HK-2 (cell line): ENCODE measurements at regions not wholly inside any gene's neighbourhood (a gene's known extent, or its start where the extent isn't known, plus 50 kb on each side); places are given as distances from the start of the nearest gene placed in this dataset.

Experiments
- DNase-seq: peaks from one replicate; pipeline ENCODE4 v3.0.0-alpha.2; 2018; ENCODE audit not compliant: unreplicated experiment

DNA sequence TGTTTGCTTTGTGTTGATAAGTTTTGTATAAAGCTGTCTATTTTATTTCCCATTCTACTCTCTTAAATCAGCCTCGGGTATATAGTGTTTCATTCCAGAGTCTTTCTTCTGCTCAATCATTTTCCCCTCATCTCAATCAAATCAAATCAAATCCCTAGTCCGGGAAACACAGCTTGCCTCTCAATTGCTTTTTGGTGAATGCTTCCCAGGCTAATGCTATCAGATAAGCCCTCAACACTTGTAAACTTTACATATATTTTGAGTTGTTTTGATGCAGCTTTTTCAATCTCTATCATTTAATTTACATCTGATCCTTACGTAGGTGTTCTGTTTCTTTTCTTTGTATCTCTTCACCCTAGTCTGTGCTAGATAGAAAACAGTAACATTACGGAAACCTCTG, 416.7 kb upstream of the PDE3A start:
- no peak for DNase-seq

DNA sequence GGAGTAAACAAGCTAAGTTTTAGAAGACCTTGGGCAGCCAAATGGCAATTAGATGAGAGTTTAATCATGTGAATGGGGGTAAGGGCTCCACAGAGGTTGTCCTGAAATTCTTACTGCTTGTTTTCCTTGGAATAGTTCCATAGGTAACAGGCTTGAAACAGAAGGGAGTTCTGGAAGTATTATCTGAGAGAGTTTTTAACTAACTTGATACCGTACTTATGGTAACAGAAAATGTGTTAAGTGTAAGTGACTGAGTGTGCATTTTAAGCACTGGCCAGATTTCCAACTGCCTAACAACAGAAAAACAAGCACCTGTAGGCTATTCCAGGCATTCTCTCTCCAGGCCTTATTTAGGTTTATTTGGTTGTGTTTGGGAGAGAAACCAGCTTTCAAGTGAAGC, 414.6 kb upstream of the PDE3A start:
- DNase-seq, result no peak

DNA sequence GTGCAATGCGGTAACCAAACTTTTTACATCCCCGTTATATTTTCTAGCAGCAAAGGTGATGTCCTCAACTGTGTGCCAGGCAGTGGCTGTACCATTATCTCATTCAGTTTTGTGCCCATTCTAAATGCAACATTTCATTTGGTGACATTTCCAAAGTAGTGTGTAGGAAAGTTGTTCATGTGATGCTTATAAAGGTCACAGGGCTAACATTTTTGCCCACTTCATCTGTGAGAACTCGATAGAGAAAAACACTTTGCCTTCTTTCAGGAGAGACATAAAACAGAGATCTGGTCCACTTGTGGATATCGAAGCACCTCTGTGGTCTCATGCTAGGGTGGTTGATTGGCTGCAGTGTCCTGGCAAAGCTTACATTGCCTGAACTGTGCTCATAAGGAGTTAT, 414.2 kb upstream of the PDE3A start:
- DNase-seq, result no peak

GRCh38 chr12:19957308-19958125, 410.8 kb upstream of the PDE3A start:
- DNase-seq, result no peak

DNA sequence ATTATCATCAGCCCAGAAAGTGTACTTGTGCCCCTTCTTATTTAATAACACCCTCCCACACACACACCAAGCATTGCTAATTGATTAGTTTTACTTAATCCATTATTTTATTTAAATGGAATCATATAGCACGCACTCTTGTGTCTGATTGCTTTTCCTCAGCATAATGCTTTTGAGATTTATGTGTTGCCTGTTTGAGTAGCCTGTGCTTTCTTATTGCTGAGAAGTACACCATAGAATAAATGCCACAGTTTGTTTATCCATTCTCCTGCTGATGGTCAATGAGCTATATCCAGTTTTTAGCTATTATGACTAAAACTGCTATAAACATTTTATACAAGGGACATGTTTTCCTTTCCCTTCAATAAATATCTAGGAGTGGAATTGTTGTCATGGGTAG, 409.9 kb upstream of the PDE3A start:
- DNase-seq, result no peak

DNA sequence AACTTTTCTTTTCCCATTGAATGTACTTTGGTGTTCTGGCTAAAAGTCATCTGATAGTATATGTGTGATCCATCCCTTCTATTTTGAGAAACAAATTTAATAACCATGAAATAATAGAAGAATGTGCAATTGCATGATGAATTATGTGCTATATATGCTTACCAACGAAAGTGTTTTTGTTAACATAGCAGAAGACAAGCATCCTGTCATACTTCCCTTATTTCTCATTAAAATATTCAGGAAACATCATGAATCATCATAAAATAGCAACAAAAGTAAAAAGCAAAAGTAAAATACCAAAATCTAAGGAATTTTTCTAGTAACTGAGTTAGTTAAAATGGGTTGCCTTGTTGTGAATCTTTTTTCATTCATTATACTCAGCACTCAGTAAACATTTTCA, 409.0 kb upstream of the PDE3A start:
- no peak for DNase-seq

GRCh38 chr12:19960527-19960926, 407.8 kb upstream of the PDE3A start:
- no peak for DNase-seq

DNA sequence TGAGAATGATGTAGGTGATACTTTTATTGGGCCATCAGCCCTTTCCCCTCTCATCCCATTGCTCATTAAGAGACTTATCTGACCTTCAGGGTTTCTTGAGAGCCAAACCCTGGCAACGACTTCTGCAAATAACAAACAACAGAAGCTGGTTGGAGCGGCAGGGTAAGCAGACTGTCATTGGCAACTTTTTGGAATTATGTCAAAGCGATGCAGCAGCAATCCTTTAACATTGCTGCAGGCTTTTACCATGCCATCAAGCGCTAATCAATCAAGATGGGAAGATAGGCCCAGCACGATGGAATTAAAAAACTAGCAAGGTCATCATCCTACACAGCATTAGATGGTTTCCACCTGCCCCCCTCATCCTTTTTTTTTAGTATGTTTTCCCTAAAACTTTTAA, 406.1 kb upstream of the PDE3A start:
- no peak for DNase-seq

GRCh38 chr12:19963972-19964371, 404.4 kb upstream of the PDE3A start:
- DNase-seq, result no peak

GRCh38 chr12:19964549-19964948, 403.8 kb upstream of the PDE3A start:
- no peak for DNase-seq

GRCh38 chr12:19965196-19966038, 402.9 kb upstream of the PDE3A start:
- DNase-seq, result no peak

DNA sequence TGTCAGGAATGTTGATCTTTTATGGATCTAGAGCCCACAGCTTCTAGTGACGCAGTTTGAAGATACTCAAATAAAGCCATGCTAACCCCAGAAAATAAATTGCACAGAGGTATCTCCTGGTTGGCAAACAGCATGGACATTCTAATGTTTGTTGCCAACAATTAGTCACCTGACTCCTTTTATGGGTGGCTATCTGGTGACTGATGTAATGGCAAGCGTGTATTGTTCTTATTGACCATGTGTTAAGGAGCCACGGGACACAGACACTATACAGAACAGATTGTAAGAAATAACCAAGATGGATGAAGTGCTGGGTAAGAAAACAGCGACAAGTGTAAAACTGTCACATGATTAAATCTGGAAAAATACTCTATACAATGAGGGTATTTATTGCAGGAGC, 401.3 kb upstream of the PDE3A start:
- DNase-seq, result no peak

- no peak for DNase-seq
Observed at GRCh38 chr12:19967431-19967830, 400.9 kb upstream of the PDE3A start.

GRCh38 chr12:19970116-19970515, 398.2 kb upstream of the PDE3A start:
- no peak for DNase-seq

GRCh38 chr12:19970821-19971220, 397.5 kb upstream of the PDE3A start:
- DNase-seq, result no peak

- DNase-seq, result peak; percentile 3
Observed at GRCh38 chr12:19971361-19972280, 396.7 kb upstream of the PDE3A start.

DNA sequence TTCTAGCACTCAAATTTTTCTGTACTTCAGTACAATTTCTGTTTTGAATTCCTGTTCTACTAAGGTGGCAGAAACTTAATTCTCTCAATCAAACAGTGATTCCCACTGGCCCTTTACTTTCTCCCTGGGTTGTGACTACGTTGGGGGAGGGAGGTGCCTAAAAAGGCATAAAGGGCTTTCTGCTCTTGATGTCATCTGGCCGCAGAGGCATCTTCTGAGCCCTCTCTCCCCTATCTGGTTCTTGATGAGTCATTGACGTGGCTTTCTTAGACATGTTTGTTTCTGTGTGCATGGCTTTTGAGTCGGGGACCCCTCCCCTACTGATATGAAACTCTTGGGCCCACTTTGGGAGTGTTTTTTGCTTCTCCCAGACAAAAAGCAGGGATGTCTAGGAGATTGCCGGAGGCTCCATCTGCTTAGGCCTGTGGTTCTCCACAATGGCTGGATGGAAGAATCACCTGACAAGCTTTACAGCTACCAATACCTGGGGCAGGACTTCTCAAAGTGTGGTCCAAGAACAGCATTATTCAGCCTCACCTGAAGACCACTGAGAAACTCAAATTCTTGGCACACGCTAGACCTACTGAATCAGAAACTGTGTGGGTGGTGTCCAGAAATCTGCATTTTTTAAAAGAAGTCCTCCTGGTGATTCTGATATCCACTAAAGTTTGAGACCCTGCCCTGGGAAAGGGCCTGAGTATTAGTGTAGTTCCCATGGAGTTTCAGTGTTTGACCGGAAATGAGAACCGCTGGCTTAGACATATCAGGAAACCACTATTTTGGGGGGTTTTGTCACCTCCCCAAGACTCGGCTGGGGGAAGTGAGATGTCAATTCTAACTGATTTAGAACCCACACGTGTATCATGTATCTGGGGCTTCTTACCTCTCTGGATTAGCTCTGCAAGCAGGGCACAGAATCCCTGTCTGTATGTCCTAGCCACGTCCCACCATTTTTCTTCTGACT, 395.7 kb upstream of the PDE3A start:
- DNase-seq, result no peak

DNA sequence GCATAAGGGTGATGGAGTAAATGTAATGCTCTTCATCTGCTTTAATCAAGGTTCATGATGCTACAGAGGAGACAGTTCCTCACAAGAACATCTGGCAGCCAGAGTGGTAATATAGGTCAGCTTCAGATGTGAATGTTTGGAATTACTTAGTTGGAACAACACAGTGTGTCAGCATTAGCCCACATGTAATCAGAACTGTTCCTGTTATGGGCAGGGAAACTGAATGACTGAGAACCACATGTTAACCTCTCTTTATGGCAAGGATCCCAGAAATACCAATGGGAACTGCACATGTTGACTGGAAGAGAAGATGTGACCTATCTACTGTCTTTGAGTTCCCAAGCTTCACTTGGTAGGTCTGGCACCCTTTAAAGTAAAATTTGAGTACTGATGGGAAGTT, 390.1 kb upstream of the PDE3A start:
- no peak for DNase-seq

- no peak for DNase-seq
Observed at GRCh38 chr12:19979584-19979983, 388.8 kb upstream of the PDE3A start.

- no peak for DNase-seq
Observed at GRCh38 chr12:19981944-19982343, 386.4 kb upstream of the PDE3A start.

- DNase-seq, result no peak
Observed at GRCh38 chr12:19988001-19988400, 380.3 kb upstream of the PDE3A start.
